Keratinocyte (primary cell): ENCODE measurements at regions not wholly inside any gene's neighbourhood (a gene's known extent, or its start where the extent isn't known, plus 50 kb on each side); places are given as distances from the start of the nearest gene placed in this dataset.

ENCODE experiments used
- DNase-seq: peaks from one replicate; pipeline ENCODE4 v3.0.0-alpha.2; 2011; ENCODE audit warnings: low read depth, missing footprints, low spot score
- FAIRE-seq: peaks from 2 replicates; lab custom pipeline; 2011; peaks lifted over from hg19 to GRCh38; lab: Jason Lieb, UNC
- H2AFZ ChIP-seq: 2 replicates; pipeline ENCODE4 v1.6.0; 2012; ENCODE audit warnings: low read length, control low read depth, inconsistent platforms; ENCODE audit not compliant: control insufficient read depth
- H3K27ac ChIP-seq: 2 replicates; pipeline ENCODE4 v1.5.1; 2011; ENCODE audit warnings: low read length; ENCODE audit not compliant: control insufficient read depth, insufficient read depth
- H3K27me3 ChIP-seq: 3 replicates; pipeline ENCODE4 v1.6.0; 2011; ENCODE audit warnings: low read length; ENCODE audit not compliant: control insufficient read depth, insufficient read depth; ENCODE audit errors: extremely low read depth
- H3K36me3 ChIP-seq, 2 experiments: 2 replicates in 1 of 2; 3 replicates in 1 of 2; pipeline ENCODE4 v1.5.1; 2011; ENCODE audit warnings: low read length in 2 of 2, mild to moderate bottlenecking in 1 of 2; ENCODE audit not compliant: control insufficient read depth in 2 of 2, insufficient read depth in 2 of 2; ENCODE audit errors: extremely low read depth in 1 of 2
- H3K4me1 ChIP-seq: 3 replicates; pipeline ENCODE4 v1.5.1; 2011; ENCODE audit warnings: low read length; ENCODE audit not compliant: control insufficient read depth, insufficient read depth; ENCODE audit errors: extremely low read depth
- H3K4me2 ChIP-seq: 3 replicates; pipeline ENCODE4 v1.6.0; 2011; ENCODE audit warnings: low read depth, low read length; ENCODE audit not compliant: control insufficient read depth, insufficient read depth; ENCODE audit errors: extremely low read depth
- H3K4me3 ChIP-seq, 3 experiments: fragments of 200-600 bp in 1 of 3; sonication (generic) in 1 of 3; 2 replicates in 2 of 3; 3 replicates in 1 of 3; pipeline ENCODE4 v1.5.1; 2011 to 2016; ENCODE audit warnings: low read length in 3 of 3, mild to moderate bottlenecking in 3 of 3, control low read depth in 2 of 3, inconsistent platforms in 1 of 3, low read depth in 1 of 3, mixed read lengths in 1 of 3, mixed run types in 1 of 3, moderate library complexity in 1 of 3; ENCODE audit not compliant: control insufficient read depth in 2 of 3, insufficient read depth in 2 of 3; ENCODE audit errors: extremely low read depth in 1 of 3
- H3K79me2 ChIP-seq: 2 replicates; pipeline ENCODE4 v1.6.0; 2012; ENCODE audit warnings: low read length; ENCODE audit not compliant: control insufficient read depth, insufficient read depth
- H3K9ac ChIP-seq: 3 replicates; pipeline ENCODE4 v1.6.0; 2011; ENCODE audit warnings: low read length; ENCODE audit not compliant: control insufficient read depth, insufficient read depth; ENCODE audit errors: extremely low read depth
- H3K9me1 ChIP-seq: 3 replicates; pipeline ENCODE4 v1.6.0; 2011; ENCODE audit warnings: low read length; ENCODE audit not compliant: control insufficient read depth, insufficient read depth; ENCODE audit errors: extremely low read depth
- H3K9me3 ChIP-seq: 2 replicates; pipeline ENCODE4 v1.5.1; 2012; ENCODE audit warnings: low read depth, low read length; ENCODE audit not compliant: control insufficient read depth
- H4K20me1 ChIP-seq: 3 replicates; pipeline ENCODE4 v1.6.0; 2011; ENCODE audit warnings: low read length; ENCODE audit not compliant: control insufficient read depth, insufficient read depth; ENCODE audit errors: extremely low read depth
- EZH2 ChIP-seq: IDR thresholded peaks from one replicate; pipeline ENCODE4 v1.6.1; 2012; ENCODE audit warnings: inconsistent platforms, mild to moderate bottlenecking, low read length, moderate library complexity
- dilution Hi-C: fragments of 300-500 bp; cut with MboI; formaldehyde crosslinking; loops from one replicate; pipeline ENCODE4 v1.7.0; 2020; ENCODE audit warnings: low sequenced_read_pairs; ENCODE audit not compliant: extremely low pct_ligation_motif_present
- TF ChIP-seq, protein P1 (sequence below), 3 experiments: IDR thresholded peaks in 1 of 3; conservative IDR thresholded peaks in 1 of 3; optimal IDR thresholded peaks in 1 of 3; 2 replicates in 2 of 3; 3 replicates in 1 of 3; pipeline versions ENCODE3 to v1.5.1; 2011; ENCODE audit warnings: low read length in 3 of 3, mild to moderate bottlenecking in 3 of 3, moderate library complexity in 2 of 3, control low read depth in 1 of 3, inconsistent platforms in 1 of 3; ENCODE audit not compliant: insufficient read depth in 2 of 3; ENCODE audit errors: extremely low read depth in 1 of 3

DNA sequence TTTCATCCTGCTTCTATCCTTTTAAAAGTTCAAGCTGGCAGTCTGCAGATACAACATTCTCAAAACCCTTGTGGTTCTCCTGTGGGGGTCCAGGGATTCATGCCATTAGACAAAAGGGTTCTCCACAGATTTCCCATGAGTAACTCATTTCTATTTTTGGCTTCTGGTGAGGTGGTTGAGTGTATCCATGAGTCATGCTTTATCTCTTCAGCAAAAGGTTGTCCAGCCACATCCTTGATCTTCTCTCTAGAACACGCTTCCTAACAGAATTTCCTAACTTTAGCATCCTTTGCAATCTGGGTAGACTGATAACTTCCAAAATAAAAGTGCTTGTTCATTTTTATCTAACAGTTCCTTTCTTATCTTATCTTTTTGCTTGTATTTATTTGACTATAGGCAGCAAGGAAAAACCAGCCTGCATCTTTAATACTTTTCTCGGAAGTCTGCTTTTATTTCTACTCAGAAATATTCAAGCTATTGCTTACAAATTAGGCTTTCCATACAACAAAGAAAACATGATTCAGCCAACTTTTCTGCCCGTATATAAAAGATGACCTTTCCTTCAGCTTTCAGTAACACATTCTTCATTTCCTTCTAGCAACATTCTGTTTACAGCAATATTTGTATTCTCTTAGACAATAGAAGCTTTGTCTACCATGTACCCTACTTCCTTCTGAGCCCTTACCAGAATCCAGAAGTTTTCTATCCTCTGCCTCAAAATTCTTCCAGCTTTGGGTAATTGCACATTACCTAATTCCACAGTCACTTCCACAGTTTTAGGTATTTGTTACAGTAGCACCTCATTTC, 79.3 kb upstream of the IL6 start:
- Histone ChIP-seq H3K27ac (no peak overlapping the region), H4K20me1 (no peaks in the 10 kb centered on the region), H3K4me1 (peaks cover 19% of the 10 kb centered on the region), H3K9ac (no peak overlapping the region), H3K9me3 (peaks cover 4% of the 10 kb centered on the region), H3K36me3 (no peaks in the 10 kb centered on the region), H3K4me2 (no peak overlapping the region), H3K27me3 (no peaks in the 10 kb centered on the region), H2AFZ (no peak overlapping the region), H3K79me2 (no peaks in the 10 kb centered on the region), H3K9me1 (no peaks in the 10 kb centered on the region), H3K4me3 (no peak overlapping the region)
- FAIRE-seq (peak; percentile 92), DNase-seq (no peak)
- TF ChIP-seq, protein P1, sequence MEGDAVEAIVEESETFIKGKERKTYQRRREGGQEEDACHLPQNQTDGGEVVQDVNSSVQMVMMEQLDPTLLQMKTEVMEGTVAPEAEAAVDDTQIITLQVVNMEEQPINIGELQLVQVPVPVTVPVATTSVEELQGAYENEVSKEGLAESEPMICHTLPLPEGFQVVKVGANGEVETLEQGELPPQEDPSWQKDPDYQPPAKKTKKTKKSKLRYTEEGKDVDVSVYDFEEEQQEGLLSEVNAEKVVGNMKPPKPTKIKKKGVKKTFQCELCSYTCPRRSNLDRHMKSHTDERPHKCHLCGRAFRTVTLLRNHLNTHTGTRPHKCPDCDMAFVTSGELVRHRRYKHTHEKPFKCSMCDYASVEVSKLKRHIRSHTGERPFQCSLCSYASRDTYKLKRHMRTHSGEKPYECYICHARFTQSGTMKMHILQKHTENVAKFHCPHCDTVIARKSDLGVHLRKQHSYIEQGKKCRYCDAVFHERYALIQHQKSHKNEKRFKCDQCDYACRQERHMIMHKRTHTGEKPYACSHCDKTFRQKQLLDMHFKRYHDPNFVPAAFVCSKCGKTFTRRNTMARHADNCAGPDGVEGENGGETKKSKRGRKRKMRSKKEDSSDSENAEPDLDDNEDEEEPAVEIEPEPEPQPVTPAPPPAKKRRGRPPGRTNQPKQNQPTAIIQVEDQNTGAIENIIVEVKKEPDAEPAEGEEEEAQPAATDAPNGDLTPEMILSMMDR (optimal IDR thresholded peaks at IDR 0.05 in 1 of 3, IDR thresholded peaks at IDR 0.05 in 1 of 3, conservative IDR thresholded peaks at IDR 0.05 in 1 of 3; ENCODE audit: extremely low read depth in 1 of 3, insufficient read depth in 2 of 3, low read length in 3 of 3): no peak
- TF ChIP-seq EZH2: no peak
- dilution Hi-C loops: no loop called here

DNA sequence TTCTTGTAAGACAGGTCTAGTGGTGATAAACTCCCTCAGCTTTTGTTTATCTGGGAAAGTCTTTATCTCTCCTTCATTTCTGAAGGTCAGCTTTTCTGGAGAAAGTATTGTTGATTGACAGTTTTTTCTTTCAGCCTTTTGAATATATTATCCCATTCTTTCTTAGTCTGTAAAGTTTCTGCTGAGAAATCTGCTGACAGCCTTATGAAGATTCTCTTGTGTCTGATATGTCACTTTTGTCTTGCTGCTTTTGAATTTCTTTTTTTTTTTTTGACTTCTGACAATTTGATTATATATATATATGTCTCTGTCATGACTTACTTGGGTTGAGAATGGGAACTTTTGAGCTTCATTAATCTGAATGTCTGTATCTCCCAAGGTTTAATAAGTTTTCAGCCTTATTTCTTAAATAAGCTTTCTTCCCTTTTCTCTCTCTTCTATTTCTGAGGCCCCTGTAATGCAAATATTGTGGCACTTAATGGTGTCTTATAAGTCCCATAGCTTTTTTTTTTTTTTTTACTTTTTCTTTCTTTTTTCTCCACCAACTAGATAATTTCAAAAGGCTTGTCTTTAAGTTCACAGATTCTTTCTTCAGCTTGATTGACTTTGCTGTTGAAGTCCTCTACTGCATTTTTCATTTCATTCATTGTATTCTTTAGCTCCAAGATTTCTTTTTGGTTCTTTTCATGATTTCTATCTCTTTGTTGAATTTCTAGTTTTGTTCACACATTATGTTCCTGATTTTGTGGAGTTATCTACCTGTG, 81.4 kb upstream of the IL6 start:
- dilution Hi-C loops: no loop called here
- H3K9me3 ChIP-seq: peaks cover 4% of the 10 kb centered on the region

More for the DNA sequence above, 81.4 kb upstream of the IL6 start:
- Histone ChIP-seq H2AFZ (no peak overlapping the region), H3K36me3 (no peaks in the 10 kb centered on the region), H3K79me2 (no peaks in the 10 kb centered on the region), H3K4me2 (no peak overlapping the region), H3K27ac (no peak overlapping the region), H4K20me1 (no peaks in the 10 kb centered on the region), H3K9ac (no peak overlapping the region), H3K9me1 (no peaks in the 10 kb centered on the region), H3K4me1 (peaks cover 4% of the 10 kb centered on the region), H3K4me3 (no peak overlapping the region), H3K27me3 (no peaks in the 10 kb centered on the region)
- DNase-seq: no peak
- TF ChIP-seq EZH2: no peak
- TF ChIP-seq, protein P1 (optimal IDR thresholded peaks at IDR 0.05 in 1 of 3, IDR thresholded peaks at IDR 0.05 in 1 of 3, conservative IDR thresholded peaks at IDR 0.05 in 1 of 3; ENCODE audit: extremely low read depth in 1 of 3, insufficient read depth in 2 of 3, low read length in 3 of 3): no peak
- no peak for FAIRE-seq
